NCI-H2171 treated with DMSO at 0.1 percent for 48 hours (cell line): ENCODE measurements at regions not wholly inside any gene's neighbourhood (a gene's known extent, or its start where the extent isn't known, plus 50 kb on each side); places are given as distances from the start of the nearest gene placed in this dataset.

Source experiments
- DNase-seq: peaks from one replicate; lab custom pipeline; 2025; lab: John Stamatoyannopoulos, UW

GRCh38 chr2:898319-898718, 52.3 kb upstream of the SNTG2 start:
- peak; percentile 16 for DNase-seq

GRCh38 chr2:897091-897490, 53.6 kb upstream of the SNTG2 start:
- no peak for DNase-seq

DNA sequence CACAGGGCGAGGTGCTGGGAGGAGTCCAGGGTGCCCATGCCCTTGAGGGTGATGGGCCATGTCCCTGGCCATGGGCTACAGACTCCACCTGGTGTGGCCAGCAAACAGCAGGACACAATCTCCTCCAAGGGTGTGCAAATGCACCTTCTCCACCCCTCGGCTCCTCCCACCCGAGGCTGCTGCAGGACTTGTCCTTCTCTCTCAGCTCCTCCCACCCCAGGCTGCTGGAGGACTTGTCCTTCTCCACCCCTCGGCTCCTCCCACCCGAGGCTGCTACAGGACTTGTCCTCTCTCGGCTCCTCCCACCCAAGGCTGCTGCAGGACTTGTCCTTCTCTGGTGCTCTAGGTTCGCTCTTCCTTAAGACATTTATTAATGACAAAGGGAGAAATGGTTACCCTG, 57.3 kb upstream of the SNTG2 start:
- no peak for DNase-seq

- DNase-seq: no peak
Measured at GRCh38 chr2:892892-893291, 57.8 kb upstream of the SNTG2 start.

DNA sequence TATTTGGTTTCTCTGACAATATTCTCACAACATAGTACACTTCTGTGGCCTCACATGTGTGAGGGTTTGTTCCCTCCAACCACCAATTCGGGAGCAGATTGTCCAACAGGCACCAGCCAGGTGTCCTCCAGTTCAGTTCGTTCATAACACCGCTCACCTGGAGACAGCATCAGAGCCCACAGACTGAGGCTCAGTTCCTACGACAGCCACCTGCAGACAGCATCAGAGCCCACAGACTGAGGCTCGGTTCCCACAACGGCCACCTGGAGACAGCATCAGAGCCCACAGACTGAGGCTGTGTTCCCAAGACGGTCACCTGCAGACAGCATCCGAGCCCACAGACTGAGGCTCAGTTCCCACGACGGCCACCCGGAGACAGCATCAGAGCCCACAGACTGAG, 58.2 kb upstream of the SNTG2 start:
- DNase-seq: no peak

DNA sequence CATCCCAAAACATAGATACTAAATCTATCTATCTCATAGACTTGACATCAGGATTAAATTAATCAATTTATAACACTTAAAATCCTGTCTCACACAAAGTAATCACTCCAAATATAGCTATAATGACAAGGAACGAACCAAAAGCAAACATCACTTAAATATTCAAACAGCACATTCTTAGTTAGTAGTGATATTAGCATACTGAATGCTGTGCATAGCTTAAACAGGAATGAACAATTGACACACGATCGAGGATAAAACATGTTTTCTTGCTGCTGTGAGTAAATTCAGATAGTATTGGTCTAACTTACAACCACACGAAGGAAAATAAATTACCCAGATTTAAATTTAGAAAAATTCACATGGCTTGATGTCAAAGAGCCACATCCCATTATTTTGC, 58.9 kb upstream of the SNTG2 start:
- no peak for DNase-seq

DNA sequence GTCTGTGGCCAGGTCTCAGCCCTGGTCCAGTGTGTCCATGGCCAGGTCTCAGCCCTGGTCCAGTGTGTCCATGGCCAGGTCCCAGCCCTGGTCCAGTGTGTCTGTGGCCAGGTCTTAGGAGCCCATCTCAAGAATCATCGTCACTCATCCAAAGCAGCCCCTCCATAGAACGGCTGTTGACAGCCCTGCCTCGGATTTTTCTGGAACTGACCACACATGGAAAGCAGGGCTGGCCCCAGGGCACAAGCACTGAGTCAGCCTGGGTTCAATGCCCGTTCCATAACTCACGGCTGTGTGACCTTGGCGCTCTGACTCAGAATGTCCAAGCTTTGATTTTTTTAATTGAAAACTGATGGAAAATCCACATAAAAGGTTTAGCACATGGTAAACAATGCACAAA, 59.9 kb upstream of the SNTG2 start:
- no peak for DNase-seq

DNA sequence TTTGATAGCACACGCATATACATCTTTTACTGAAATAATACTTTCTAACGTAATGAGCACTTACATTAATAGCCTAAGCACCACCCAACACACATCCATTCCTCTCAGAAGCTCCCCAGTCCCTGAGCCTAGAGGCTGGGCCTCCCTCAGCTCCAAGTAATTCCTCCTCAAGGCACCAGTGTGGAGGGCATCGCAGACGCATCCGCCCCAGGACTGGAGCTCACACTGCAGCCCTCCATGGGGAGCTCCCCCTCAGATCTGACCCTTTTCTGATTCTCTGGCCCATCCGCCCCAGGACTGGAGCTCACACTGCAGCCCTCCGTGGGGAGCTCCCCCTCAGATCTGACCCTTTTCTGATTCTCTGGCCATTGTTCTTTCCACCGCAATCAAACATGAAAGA, 60.4 kb upstream of the SNTG2 start:
- no peak for DNase-seq

DNA sequence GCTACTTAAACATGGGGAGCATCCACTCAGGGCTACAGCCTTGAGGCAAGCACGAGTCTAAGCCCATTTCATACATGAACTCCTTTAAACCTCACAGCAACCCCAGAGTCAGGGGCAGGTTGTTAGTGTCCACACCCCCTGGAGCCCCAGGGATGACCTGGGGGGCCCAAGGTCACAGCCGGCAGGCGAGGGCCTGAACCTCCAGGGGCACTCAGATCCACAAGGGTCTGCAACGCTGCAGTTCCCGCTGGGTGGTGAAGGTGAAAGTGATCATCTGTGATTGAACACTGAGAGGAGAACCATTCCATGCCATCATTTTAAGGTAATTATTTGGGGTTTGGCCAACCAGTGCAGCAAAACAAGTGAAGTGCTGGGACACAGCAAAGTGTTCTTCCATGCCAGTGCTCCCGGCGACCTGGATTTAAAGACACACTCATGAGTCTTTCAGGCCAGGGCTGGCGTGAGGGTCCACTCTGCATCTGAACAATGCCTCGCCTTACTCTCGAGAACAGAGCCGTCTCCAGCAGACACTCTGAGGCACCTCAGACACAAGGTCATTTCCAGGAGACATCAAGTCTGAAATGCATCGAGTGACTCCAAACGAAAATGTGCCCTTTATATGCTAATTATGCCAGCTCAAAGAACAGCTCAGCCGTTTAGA, 61.6 kb upstream of the SNTG2 start:
- DNase-seq: no peak

GRCh38 chr2:888211-888801, 62.3 kb upstream of the SNTG2 start:
- DNase-seq: no peak

GRCh38 chr2:887639-888038, 63.0 kb upstream of the SNTG2 start:
- no peak for DNase-seq

- no peak for DNase-seq
Measured at GRCh38 chr2:886072-887022, 64.3 kb upstream of the SNTG2 start.

GRCh38 chr2:885230-886071, 65.2 kb upstream of the SNTG2 start:
- no peak for DNase-seq

DNA sequence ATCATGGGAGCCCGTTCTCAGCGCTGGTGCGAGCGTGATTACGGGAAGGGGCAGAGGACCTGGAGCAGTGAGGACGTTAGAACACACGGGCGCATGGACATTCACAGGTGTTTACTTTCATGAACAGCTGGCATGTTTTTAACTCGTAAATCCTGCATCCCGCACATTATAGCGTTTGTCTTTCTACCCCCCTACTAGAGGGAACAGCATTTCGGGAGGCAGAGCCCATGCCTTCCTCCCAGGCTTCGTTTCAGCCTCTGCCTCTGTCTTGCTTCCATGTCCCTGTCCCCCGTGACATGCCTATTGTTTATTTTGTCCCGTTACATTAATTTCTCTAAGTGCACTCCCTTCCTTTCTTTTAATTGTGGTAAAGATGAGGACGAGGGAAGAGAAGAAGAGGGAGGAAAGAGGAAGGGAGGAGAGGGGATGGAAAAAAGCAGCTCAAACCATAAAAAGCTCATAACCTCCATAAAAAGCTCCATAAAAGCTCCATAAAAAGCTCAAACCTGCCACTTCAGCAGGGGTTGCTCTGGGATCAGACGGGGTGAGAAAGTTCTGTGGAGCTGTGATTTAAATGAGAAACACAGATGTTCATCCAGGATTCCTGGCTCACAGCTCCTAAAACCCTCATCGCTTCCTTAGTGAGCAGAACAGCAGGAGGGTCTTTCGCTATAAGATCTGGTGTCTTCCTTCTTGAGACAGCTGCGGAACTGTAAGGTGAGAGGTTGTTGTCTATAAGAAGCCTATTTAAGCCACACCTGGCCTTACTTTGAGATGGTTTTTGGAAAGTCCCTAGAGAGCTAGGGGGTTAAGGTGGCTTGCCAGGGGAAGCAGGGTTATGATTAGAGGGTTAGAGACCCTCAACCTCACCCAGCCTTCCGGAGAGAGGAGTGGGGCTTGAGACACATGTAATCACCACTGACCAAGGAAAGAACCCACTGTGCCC, 66.6 kb upstream of the SNTG2 start:
- DNase-seq: peak; percentile 63

- DNase-seq: no peak
Measured at GRCh38 chr2:883260-883802, 67.3 kb upstream of the SNTG2 start.

GRCh38 chr2:881204-881918, 69.3 kb upstream of the SNTG2 start:
- no peak for DNase-seq

- no peak for DNase-seq
Measured at GRCh38 chr2:880201-880970, 70.3 kb upstream of the SNTG2 start.

GRCh38 chr2:879540-879939, 71.1 kb upstream of the SNTG2 start:
- DNase-seq: no peak

- no peak for DNase-seq
Measured at GRCh38 chr2:878245-878930, 72.3 kb upstream of the SNTG2 start.
